Erythroblast (primary cell): ENCODE measurements at regions not wholly inside any gene's neighbourhood (a gene's known extent, or its start where the extent isn't known, plus 50 kb on each side); places are given as distances from the start of the nearest gene placed in this dataset.

ENCODE experiments used
- GATA1 ChIP-seq: IDR thresholded peaks from 2 replicates; pipeline ENCODE4 v1.6.1; 2011; ENCODE audit warnings: low read depth, mild to moderate bottlenecking, control low read depth, low read length, moderate library complexity
- POLR2A ChIP-seq: IDR thresholded peaks from 2 replicates; pipeline ENCODE4 v1.6.1; 2011; ENCODE audit warnings: mild to moderate bottlenecking, low read length

GRCh38 chrX:39327255-39327654 lies 526.0 kb downstream of the MID1IP1 start:
- TF ChIP-seq POLR2A (no peak), GATA1 (no peak)
